ENCODE measurements at regions not wholly inside any gene's neighbourhood (a gene's known extent, or its start where the extent isn't known, plus 50 kb on each side); places are given as distances from the start of the nearest gene placed in this dataset.
"Not testable (repeated sequence)": the region's sequence is repeated elsewhere in the genome, so short reads cannot be mapped to it uniquely, and the experiment has no call there.

GRCh38 chr3:109678600-109678999 is 341.3 kb upstream of the DPPA4 start:
- DNase-seq: no peak

GRCh38 chr3:109679664-109680063 is 342.3 kb upstream of the DPPA4 start:
- DNase-seq: no peak

- DNase-seq: no peak
Measured at GRCh38 chr3:109683746-109684145, 346.4 kb upstream of the DPPA4 start.

GRCh38 chr3:109685084-109686079 is 348.0 kb upstream of the DPPA4 start:
- no peak for DNase-seq

- no peak for DNase-seq
Measured at GRCh38 chr3:109687626-109688025, 350.3 kb upstream of the DPPA4 start.

DNA sequence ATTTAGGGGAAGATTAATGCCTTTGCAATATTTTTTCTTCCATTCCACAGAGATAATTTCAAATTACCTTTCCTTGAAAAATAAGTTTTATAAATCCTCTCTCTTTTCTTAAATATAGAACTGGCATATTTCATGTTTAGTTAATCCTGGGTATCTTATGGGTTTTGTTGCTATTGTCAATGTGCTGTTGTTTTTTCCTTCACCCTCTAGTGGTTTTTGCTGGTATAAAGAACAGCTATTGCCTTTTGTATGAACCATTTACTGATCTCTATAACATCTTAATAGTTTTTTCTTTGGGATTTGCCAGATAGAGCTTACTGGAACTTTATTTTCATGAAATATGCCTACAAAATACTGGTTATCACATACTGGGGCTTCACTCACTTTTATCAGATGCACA is 359.6 kb upstream of the DPPA4 start:
- no peak for DNase-seq

DNA sequence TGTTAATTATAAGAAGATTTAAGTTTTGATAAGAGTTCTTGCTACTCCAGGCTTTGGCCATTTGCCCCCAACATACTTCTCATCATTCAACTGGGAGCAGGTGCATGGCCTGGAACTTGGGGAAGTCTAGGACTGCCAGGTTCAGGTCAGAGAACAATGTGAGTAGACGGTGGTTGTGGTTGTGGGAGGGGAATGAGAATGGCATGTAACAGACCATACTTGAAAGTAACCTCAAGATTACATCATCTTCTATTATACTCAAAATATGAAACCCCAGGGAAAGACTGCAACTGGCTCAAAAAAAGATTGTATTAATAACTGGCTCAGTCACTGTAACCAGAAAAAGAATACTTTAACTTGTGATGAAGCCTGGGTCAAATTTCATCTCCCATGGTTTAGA is 364.9 kb upstream of the DPPA4 start:
- no peak for DNase-seq

DNA sequence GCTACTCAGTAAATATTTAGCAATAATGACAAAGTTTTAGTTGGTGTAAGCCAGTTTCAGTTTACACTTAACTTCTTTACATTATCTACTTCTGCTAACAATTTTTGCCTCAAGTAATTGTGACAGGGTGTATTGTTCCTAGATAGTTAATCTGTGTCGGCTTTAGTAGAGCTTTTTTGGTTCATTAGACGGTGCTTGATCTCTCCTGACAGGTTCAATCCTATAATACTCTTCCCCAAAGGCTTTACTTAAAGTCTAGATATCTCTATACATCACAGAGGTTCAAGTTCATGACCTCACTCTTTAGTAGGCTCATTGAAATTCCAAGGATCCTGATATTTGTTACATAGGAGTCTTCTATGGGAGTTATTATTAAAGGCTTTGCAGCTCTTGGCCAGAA is 365.6 kb upstream of the DPPA4 start:
- DNase-seq: no peak

- DNase-seq: not testable (repeated sequence)
Measured at GRCh38 chr3:109705133-109705532, 367.8 kb upstream of the DPPA4 start.

- DNase-seq: no peak
Measured at GRCh38 chr3:109707617-109708016, 370.3 kb upstream of the DPPA4 start.

DNA sequence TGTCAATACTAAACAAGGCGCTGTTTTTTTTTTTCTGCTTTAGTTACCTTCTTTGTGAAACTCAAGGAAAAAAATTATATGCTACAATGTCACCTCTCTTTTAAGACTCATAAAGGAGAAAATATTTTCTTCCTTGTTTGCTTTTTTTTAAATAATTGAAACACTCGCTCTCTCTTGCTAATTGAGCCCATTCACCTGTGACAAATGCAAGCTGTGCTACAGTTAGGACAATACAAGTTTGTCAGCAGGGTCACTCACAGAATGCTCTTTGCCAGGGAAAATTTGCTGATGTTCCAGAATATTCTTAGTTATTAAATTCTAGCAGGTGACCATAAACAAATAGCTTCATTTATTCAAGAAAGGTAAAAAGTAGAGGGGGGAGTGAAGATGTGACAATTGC is 375.9 kb upstream of the DPPA4 start:
- DNase-seq: no peak

GRCh38 chr3:109715707-109716106 is 378.4 kb upstream of the DPPA4 start:
- DNase-seq: no peak

DNA sequence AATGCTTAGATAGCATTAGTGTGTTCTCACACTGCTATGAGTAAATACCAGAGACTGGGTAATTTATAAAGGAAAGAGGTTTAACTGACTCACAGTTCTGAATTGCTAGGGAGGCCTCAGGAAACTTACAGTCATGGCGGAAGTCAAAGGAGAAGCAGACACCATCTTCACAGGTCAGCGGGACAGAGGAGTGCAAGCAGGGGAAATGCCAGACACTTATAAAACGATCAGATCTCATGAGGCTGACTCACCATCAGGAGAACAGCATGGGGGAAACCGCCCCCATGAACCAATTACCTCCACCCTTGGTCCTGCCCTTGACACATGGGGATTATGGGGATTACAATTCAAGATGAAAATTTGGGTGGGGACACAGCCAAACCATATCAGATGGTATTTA is 381.5 kb upstream of the DPPA4 start:
- DNase-seq: no peak

- DNase-seq: no peak
Measured at GRCh38 chr3:109728861-109729494, 391.6 kb upstream of the DPPA4 start.

DNA sequence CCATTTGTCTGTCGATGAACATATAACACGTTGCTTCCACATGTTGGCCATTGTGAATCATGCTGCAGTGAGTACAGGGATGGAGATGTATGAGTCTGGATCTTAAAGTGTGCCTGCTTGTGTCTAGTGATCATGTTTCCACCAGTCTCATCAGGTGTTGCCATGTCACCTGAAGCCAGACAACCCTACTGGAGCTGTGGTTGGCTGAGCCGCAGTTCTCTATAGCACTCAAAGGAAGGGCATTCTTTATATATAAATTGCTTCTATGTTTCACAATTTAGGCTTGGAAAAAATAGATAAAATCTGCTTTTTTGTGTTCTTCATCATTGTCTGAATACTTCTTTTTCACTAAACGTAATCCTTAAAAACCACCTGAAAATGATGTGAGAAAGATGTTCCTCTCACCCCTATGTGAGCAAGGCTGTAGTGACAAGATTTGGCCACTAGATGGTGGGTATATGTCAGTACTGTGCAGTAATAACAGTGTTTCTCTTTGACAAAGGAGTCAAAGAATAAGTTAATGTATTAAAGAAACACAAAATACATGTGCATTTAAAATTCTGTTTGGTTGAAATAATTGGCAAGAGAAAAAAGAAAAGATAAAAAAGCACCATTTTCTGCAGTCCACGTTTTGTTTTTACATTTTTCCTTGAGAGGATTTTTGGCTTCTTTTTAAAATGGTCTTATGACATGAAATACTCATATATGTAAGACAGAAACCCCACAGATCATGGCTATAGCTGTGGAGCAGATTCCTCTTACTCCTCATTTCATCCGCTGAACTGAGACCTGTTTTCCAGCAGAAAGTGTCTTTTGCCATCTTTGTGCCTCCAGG is 394.5 kb upstream of the DPPA4 start:
- peak; percentile 11 for DNase-seq

DNA sequence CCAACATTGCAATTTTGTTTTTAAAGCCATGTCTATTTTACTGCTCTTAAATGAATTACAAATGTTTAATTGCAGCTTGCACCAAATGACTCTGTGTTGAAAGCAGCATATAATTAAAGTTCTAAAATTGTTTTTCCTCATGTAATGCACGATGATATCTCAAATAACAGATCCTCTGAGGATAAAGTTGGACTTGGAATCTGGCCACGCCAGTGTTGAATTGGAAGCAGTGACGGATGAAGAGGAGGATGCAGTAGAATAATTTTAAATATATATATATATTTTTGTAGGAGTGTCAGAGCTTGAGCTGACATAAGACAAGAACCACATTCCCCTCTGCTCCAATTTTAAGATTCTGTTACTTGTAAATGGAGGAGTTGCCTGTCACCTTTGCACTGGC is 406.6 kb upstream of the DPPA4 start:
- no peak for DNase-seq

- no peak for DNase-seq
Measured at GRCh38 chr3:109772520-109772919, 435.2 kb upstream of the DPPA4 start.

- no peak for DNase-seq
Measured at GRCh38 chr3:109774108-109774507, 436.8 kb upstream of the DPPA4 start.

DNA sequence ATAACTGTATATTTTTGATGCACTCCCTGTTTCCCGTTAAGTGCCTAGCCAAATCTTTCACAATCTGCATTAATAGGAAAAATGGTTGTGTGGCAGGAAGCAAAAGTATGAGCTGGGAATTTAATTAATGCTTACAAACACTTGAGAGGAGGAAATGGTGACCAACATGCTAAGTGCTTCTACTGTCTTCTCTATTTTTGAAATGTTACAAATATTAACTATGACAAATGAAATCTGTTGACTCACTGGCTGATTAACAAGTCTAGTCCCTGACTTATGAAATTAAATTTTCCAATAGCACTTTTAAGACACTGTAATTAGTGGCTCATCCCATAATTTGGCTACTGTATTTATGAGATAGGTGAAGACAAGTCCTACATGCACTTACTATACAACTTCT is 446.9 kb upstream of the DPPA4 start:
- DNase-seq: no peak

GRCh38 chr3:109784852-109785631 is 447.7 kb upstream of the DPPA4 start:
- no peak for DNase-seq

GRCh38 chr3:109803274-109803673 is 465.9 kb upstream of the DPPA4 start:
- DNase-seq: no peak

- no peak for DNase-seq
Measured at GRCh38 chr3:109804697-109805096, 467.4 kb upstream of the DPPA4 start.

GRCh38 chr3:109806929-109807328 is 469.6 kb upstream of the DPPA4 start:
- no peak for DNase-seq
